ENCODE measurements at regions not wholly inside any gene's neighbourhood (a gene's known extent, or its start where the extent isn't known, plus 50 kb on each side); places are given as distances from the start of the nearest gene placed in this dataset.
"Not testable (repeated sequence)": the region's sequence is repeated elsewhere in the genome, so short reads cannot be mapped to it uniquely, and the experiment has no call there.

DNA sequence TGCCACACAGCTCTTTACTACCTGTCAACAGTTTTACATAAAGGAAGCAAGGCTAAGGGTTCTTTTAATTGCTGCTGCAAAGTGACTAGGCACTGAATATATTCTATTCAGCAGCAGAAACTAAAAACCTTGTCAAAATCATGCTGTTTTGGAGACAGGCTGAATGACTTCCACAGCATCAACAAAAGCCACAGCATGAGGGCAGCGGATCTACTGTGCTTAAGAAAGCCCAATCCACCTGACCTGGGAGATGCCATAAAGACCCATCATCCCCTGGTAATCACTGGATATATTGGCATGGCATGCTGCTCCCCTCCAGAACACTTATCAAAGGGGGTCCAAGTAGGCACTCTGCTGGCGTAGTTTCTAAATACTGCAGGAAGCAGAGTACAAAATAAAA lies 715.1 kb upstream of the SLC8A1 start:
- no peak for DNase-seq (ENCODE audit: low read depth)

GRCh38 chr2:41169744-41170143 lies 717.9 kb upstream of the SLC8A1 start:
- DNase-seq (ENCODE audit: low read depth) = no peak

GRCh38 chr2:41170589-41170988 lies 718.7 kb upstream of the SLC8A1 start:
- no peak for DNase-seq (ENCODE audit: low read depth)

DNA sequence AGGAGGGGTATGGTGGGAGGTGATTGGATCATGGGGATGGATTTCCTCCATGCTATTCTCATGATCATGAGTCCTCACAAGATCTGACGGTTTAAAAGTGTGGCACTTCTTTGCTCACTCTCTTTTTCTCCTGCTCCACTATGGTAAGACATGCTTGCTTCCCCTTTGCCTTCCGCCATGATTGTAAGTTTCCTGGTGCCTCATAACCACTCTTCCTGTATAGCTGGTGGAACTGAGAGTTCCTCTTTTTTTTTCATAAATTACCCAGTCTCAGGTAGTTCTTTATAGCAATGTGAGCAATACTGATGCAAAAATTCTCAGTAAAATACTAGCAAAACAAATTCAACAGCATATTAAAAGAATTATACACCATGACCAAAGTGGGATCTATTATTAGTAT lies 728.5 kb upstream of the SLC8A1 start:
- no peak for DNase-seq (ENCODE audit: low read depth)

- no peak for DNase-seq (ENCODE audit: low read depth)
Observed at GRCh38 chr2:41182961-41183360, 731.1 kb upstream of the SLC8A1 start.

GRCh38 chr2:41187376-41188122 lies 735.7 kb upstream of the SLC8A1 start:
- no peak for DNase-seq (ENCODE audit: low read depth)

- DNase-seq (ENCODE audit: low read depth) = peak; percentile 91
Observed at GRCh38 chr2:41194230-41194629, 742.3 kb upstream of the SLC8A1 start.

DNA sequence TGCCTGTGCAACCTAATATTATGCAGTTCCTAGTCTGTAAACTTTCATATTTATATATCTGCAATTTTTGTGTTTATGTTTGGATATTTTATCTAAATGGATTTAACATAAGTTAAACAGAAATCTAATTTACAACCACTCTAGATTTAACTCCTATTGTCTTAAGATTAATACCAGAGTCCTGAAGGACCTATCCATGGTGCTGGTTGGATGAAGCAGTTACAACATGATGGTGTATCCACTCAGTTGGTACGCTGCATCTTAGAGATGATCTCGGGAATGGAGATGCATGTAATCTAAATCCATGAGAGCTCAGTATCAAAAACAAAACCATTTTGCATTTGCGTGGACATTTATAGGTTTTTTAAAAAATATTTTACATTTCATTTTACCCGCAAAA lies 745.9 kb upstream of the SLC8A1 start:
- peak; percentile 35 for DNase-seq (ENCODE audit: low read depth)

DNA sequence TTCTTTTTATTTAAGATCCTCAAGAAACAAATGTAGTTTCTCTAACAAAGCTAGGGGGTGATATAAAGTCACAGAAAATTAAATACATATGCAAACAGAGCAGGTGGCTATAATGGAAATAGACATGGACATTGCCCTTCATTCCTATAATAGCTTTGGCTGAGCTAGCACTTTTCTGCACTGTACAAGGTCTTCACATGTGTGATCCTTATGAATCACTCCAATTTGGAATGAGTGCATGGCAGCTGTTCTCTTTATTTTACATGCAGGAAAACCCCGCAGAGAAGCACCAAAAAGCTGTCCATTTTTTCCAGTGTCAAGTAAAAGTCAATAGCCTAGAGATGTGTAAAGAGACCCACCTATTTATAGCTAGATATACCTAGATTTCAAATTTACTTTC lies 747.4 kb upstream of the SLC8A1 start:
- DNase-seq (ENCODE audit: low read depth) = no peak

- peak; percentile 2 for DNase-seq (ENCODE audit: low read depth)
Observed at GRCh38 chr2:41204315-41204714, 752.4 kb upstream of the SLC8A1 start.

GRCh38 chr2:41206004-41206403 lies 754.1 kb upstream of the SLC8A1 start:
- no peak for DNase-seq (ENCODE audit: low read depth)

GRCh38 chr2:41207578-41207977 lies 755.7 kb upstream of the SLC8A1 start:
- no peak for DNase-seq (ENCODE audit: low read depth)

DNA sequence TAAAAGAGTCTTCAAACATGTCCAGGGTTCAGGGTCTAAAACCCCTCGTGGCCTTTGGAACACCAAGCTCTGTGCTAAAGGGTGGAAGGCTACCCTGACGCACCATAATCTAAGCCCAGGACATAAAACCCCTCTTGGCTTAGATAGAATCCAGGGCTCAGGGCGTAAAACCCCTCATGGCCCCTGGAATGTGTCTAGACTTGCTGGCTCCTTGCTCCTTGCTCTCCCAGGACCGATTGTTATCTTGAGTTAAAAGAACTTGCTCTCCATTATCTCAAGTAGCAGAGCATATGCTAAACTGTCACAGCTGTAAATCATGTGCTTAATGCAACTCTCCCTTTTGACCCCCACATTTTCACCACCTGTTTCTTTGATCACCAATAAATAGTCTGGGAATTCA lies 758.1 kb upstream of the SLC8A1 start:
- not testable (repeated sequence) for DNase-seq (ENCODE audit: low read depth)

GRCh38 chr2:41216978-41217377 lies 765.1 kb upstream of the SLC8A1 start:
- no peak for DNase-seq (ENCODE audit: low read depth)

GRCh38 chr2:41222593-41222992 lies 770.7 kb upstream of the SLC8A1 start:
- no peak for DNase-seq (ENCODE audit: low read depth)

DNA sequence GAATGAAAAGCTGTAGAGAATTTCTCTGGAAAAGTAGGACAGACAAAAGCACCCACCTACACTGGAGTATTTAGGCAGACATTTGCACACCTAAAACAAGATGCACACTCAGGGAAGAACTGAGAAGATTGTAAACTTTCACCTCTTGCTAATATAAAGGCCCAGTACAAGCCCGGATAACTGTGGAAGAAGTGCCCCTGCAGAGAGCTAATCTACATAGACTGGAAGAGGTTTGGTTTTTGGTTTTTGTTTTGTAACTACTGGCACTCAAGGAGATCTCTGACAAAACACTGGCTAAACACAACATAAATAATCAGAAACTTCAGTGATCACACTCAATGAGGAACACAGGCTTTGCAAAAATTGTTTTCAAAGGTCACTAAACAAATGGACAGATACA lies 782.2 kb upstream of the SLC8A1 start:
- no peak for DNase-seq (ENCODE audit: low read depth)

- DNase-seq (ENCODE audit: low read depth) = no peak
Observed at GRCh38 chr2:41241325-41242000, 789.6 kb upstream of the SLC8A1 start.

- DNase-seq (ENCODE audit: low read depth) = no peak
Observed at GRCh38 chr2:41242001-41242331, 790.1 kb upstream of the SLC8A1 start.

DNA sequence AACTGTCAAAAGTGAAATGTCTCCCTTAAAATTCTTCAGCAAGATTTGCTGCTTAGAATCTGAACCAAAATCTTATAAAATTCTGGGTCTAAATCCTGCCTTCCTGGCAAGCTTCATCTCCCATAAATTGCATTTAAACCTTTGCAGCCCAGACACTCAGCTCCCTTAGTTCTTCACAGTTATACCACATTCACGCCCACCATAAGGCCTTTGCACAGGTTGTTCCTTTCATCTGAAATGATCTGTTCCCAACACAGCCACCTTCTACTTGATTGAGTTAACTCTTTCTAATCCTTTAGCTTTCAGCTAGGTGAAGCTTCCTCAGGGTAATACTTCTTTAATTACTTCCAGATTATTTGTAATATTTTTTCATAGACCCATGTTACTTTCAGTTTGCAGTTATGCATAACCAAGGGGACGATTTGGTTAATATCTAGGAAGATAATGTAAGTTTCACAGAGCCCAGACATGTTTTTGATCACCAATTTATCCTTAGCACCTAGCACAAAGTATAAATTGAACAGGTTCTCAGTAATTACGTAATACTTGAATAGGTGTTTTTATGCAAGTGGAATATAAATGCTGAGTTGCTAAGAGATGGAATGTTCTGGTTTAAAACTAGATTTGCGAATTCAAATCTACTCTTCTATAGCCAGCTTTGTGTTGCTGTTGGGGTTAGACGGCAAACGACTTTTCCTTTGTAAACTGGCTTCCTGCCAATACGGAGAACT lies 779.7 kb upstream of the PKDCC start:
- DNase-seq (ENCODE audit: low read depth) = no peak

DNA sequence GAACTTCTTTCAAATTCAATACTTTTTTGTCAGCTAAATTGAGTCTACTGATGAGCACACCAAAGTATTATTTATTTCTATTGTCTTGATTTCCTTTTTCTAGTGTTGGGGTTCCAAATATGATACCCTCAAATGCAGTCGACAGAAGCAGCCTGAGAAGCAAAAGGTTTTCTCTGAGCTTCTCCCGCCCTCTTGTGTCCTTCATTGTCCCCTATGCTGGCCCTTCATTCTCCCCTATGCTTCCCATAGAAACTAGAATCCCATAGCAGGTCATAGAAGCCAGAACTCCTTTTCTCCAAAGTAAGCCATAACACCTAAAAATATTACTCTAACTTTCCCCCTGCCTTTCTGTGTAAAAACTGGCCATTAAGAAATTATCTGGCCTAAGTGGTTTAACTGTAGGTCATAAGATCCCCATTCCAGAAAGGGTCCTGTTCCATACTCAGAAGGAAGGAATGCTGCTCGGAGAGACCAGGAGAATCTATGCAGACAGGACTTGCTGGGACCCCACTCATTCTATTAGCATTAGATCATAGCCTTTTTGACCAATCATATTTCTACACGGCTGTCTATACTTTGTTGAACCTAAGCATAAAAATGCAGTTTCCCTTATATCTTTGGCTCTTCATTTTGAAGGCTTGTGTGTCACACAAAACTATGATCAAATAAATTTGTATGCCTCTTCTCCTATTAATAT lies 764.6 kb upstream of the PKDCC start:
- DNase-seq (ENCODE audit: low read depth) = peak; percentile 60

DNA sequence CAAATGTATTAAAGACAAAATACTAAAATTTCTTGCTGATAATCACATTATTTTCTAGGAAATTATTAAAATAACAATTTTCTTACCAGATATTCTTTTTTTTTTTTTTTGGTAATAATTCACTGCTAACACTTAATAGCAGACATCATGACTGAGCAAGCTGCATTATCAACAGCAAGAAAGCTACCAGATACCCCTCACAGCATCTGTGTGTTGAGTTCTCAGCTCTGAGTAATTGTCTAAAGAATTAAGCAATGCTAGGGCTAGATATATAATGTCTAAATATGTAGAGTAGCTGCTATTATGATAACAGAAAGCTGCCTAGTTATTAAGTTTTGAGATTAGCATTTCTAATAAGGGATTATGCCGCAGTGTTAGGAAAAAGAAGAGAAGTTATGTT lies 754.3 kb upstream of the PKDCC start:
- DNase-seq (ENCODE audit: low read depth) = peak; percentile 58

GRCh38 chr2:41294331-41294730 lies 753.5 kb upstream of the PKDCC start:
- DNase-seq (ENCODE audit: low read depth) = peak; percentile 58

DNA sequence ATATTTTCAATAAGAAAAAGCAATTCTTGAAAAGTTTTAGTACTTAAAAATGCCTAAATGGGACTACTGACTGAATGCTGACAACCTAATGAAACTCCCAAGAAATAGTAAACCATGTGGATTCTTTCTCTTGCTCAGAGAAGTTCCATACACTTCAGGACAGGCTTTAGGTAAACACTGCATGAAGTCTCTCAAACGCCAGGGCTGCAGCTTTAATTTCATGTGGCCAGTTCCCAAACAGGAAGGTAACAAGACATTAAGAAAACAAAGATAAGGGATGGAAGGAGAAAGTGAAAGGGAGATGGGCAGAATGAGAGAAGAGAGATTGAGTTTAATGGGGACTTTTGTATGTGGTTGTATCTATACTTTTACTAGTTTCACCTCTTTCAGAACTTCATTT lies 734.7 kb upstream of the PKDCC start:
- no peak for DNase-seq (ENCODE audit: low read depth)

Measured in amniotic epithelial cell (primary cell).